Kidney (tissue), 13 donors: ENCODE measurements at regions not wholly inside any gene's neighbourhood (a gene's known extent, or its start where the extent isn't known, plus 50 kb on each side); places are given as distances from the start of the nearest gene placed in this dataset.

Source experiments
- DNase-seq, 5 donors: peaks; one replicate each; pipeline ENCODE4 v3.0.0-alpha.2; 2013 to 2020
- FAIRE-seq: peaks from 2 replicates; lab custom pipeline; 2012; peaks lifted over from hg19 to GRCh38; lab: Jason Lieb, UNC
- H3K27ac ChIP-seq, 2 donors: one replicate each; pipeline ENCODE4 v1.7.0; 2013; ENCODE audit warnings: low read depth in 2 of 2, low read length in 2 of 2, inconsistent platforms in 1 of 2
- H3K27me3 ChIP-seq: one replicate; pipeline ENCODE4 v1.7.1; 2013; ENCODE audit warnings: low read length, inconsistent platforms; ENCODE audit not compliant: control insufficient read depth, insufficient read depth
- H3K36me3 ChIP-seq, 3 donors: one replicate each; pipeline versions ENCODE4 v1.7.0 to v1.7.1; 2013; ENCODE audit warnings: low read length in 3 of 3, control low read depth in 1 of 3, inconsistent platforms in 1 of 3; ENCODE audit not compliant: insufficient read depth in 3 of 3, control insufficient read depth in 2 of 3
- H3K4me1 ChIP-seq, 3 donors: one replicate each; pipeline versions ENCODE4 v1.7.0 to v1.7.1; 2013; ENCODE audit warnings: low read length in 3 of 3, inconsistent platforms in 1 of 3, low read depth in 1 of 3; ENCODE audit not compliant: control insufficient read depth in 2 of 3, insufficient read depth in 2 of 3
- H3K4me3 ChIP-seq, 3 donors: one replicate each; pipeline versions ENCODE4 v1.7.0 to v1.8.1; 2013; ENCODE audit warnings: low read length in 3 of 3, control low read depth in 1 of 3, inconsistent platforms in 1 of 3
- H3K9ac ChIP-seq, 3 donors: one replicate each; pipeline versions ENCODE4 v1.7.0 to v1.7.1; 2013; ENCODE audit warnings: low read length in 3 of 3, control low read depth in 1 of 3, inconsistent platforms in 1 of 3
- H3K9me3 ChIP-seq, 3 donors: one replicate each; pipeline versions ENCODE4 v1.7.0 to v1.7.1; 2013; ENCODE audit warnings: low read length in 3 of 3, control low read depth in 1 of 3, inconsistent platforms in 1 of 3; ENCODE audit not compliant: control insufficient read depth in 2 of 3, insufficient read depth in 1 of 3
- intact Hi-C: fragments of 100-400 bp; cut with DNase I; formaldehyde crosslinking; loops from one replicate; pipeline ENCODE4 v1.11.1; 2022
- TF ChIP-seq, protein P1 (sequence below): IDR thresholded peaks from 3 replicates; pipeline ENCODE4 v1.5.1; 2012; ENCODE audit warnings: mild to moderate bottlenecking, moderate library complexity, borderline replicate concordance; ENCODE audit not compliant: insufficient read depth; ENCODE audit errors: extremely low read depth
- donor health status: control.
- donor health status: control.
- donor health status: control.
- donor health status: control.
- donor health status: control.
- donor health status: DM: yes; HTN: yes; CAD: no.
- donor health status: Normal renal cell carcinoma (clear cell type).

DNA sequence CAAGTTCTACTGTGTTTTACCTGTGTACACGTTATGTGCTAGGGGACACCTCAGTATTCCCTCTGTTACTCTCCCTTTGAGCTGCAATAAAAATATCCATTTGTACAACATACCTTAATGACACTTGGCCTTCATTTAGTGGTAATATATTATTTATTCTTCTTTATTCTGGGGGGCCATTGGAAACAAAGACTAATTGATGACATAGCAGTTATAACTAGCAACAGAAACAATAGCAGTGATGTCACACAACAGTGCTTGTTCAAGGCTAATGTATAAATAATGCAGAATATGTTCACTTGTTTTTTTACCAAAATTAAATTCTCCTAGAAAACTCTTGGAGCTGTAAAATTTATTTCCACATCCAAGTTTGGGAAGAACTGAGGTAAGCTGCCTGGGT, 92.2 kb upstream of the FAM83B start:
- DNase-seq (no peak), FAIRE-seq (no peak)
- no peak overlapping the region for H3K27ac ChIP-seq
- no peaks in the 10 kb centered on the region for H3K36me3 ChIP-seq
- H3K9me3 ChIP-seq: no peaks in the 10 kb centered on the region
- TF ChIP-seq, protein P1, sequence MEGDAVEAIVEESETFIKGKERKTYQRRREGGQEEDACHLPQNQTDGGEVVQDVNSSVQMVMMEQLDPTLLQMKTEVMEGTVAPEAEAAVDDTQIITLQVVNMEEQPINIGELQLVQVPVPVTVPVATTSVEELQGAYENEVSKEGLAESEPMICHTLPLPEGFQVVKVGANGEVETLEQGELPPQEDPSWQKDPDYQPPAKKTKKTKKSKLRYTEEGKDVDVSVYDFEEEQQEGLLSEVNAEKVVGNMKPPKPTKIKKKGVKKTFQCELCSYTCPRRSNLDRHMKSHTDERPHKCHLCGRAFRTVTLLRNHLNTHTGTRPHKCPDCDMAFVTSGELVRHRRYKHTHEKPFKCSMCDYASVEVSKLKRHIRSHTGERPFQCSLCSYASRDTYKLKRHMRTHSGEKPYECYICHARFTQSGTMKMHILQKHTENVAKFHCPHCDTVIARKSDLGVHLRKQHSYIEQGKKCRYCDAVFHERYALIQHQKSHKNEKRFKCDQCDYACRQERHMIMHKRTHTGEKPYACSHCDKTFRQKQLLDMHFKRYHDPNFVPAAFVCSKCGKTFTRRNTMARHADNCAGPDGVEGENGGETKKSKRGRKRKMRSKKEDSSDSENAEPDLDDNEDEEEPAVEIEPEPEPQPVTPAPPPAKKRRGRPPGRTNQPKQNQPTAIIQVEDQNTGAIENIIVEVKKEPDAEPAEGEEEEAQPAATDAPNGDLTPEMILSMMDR: no peak
- intact Hi-C loops: no loop called here
- no peak overlapping the region for H3K9ac ChIP-seq
- H3K4me3 ChIP-seq: no peak overlapping the region
- no peaks in the 10 kb centered on the region for H3K27me3 ChIP-seq
- H3K4me1 ChIP-seq: no peaks in the 10 kb centered on the region

DNA sequence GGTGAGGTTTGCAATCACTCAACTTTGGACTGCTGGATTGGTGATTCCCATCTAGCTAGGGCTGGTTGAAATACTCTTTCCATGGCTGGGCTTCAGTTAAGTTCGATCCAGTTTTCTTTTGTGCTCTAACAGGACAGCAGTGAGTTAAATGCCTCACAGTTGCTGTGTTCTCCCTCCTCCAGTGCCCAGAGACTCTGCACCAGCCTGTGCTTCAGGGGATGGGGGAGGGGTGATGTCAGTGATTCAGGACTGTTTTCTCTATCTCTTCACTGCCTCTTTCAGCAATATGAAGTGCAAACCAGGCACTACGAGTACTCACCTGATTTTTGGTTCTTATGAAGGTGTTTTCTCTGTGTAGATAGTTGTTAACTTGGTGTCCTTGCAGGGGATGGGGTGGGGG, 88.2 kb upstream of the FAM83B start:
- Histone ChIP-seq H3K36me3 (no peaks in the 10 kb centered on the region), H3K27ac (no peak overlapping the region), H3K9ac (no peak overlapping the region), H3K4me3 (no peak overlapping the region), H3K4me1 (no peaks in the 10 kb centered on the region), H3K27me3 (no peaks in the 10 kb centered on the region), H3K9me3 (no peaks in the 10 kb centered on the region)
- TF ChIP-seq, protein P1: no peak
- DNase-seq: no peak
- intact Hi-C loops: no loop called here
- no peak for FAIRE-seq

DNA sequence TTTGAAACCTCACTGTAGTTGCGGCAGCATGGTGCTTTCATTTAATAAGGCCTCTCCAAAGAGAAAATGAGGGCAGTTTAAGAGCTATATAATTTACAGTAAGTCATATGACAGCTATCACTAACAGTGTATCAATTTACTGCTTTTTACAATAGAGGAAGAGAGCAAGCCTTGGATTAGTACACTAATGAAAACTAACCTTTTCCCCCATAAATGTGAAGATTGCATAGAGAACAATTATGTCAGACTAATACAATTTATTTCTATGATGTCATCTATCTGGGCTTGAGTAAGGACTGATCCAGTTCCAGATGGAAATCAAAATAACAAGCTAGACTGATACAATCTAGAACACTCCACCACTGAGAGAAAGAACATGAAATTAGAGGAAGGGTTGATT, 78.1 kb upstream of the FAM83B start:
- H3K4me3 ChIP-seq: no peak overlapping the region
- intact Hi-C loops: no loop called here
- no peaks in the 10 kb centered on the region for H3K9me3 ChIP-seq
- no peaks in the 10 kb centered on the region for H3K36me3 ChIP-seq
- DNase-seq (no peak), FAIRE-seq (no peak)
- H3K4me1 ChIP-seq: no peaks in the 10 kb centered on the region
- H3K27ac ChIP-seq: no peak overlapping the region
- TF ChIP-seq, protein P1: no peak
- H3K27me3 ChIP-seq: no peaks in the 10 kb centered on the region
- no peak overlapping the region for H3K9ac ChIP-seq

DNA sequence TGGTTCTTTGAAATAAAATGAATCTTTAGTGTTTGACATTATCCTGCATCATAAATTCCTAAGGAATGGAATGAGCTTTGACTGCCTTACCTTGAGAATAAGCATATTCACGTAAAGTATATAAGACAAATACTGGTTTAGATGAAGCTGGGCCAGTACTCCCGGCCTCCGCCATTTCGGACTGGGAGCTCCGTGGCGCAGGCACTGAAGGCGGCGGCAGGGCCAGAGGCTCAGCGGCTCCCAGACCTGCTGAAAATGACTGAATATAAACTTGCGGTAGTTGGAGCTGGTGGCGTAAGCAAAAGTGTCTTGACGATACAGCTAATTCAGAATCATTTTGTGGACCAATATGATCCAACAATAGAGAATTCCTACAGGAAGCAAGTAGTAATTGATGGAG, 76.2 kb upstream of the FAM83B start:
- intact Hi-C loops: no loop called here
- Histone ChIP-seq H3K4me3 (no peak overlapping the region), H3K27ac (no peak overlapping the region), H3K9ac (no peak overlapping the region), H3K4me1 (no peaks in the 10 kb centered on the region), H3K36me3 (no peaks in the 10 kb centered on the region), H3K9me3 (no peaks in the 10 kb centered on the region), H3K27me3 (no peaks in the 10 kb centered on the region)
- DNase-seq: no peak
- TF ChIP-seq, protein P1: no peak
- no peak for FAIRE-seq
